Endothelial cell of umbilical vein (primary cell): ENCODE measurements at regions not wholly inside any gene's neighbourhood (a gene's known extent, or its start where the extent isn't known, plus 50 kb on each side); places are given as distances from the start of the nearest gene placed in this dataset.

ENCODE experiments used
- BruUV-seq: library from RNA; stranded (reverse); fragments of 400-500 nt; replicated peaks from 2 replicates; lab custom pipeline; 2021; lab: Mats Ljungman, UMichigan
- CTCF ChIA-PET: fragments of 300-600, 350-600 bp; sonication (Branson Sonifier 250); formaldehyde crosslinking; loops from one replicate; lab custom pipeline; 2021; ENCODE audit warnings: antibody characterized with exemption, inconsistent platforms; lab: Charles Lee
- POLR2A ChIA-PET: fragments of 300-600, 350-600 bp; sonication (Branson Sonifier 250); formaldehyde crosslinking; loops from one replicate; lab custom pipeline; 2021; ENCODE audit warnings: antibody characterized with exemption, inconsistent platforms; lab: Charles Lee
- DNase-seq: peaks from one replicate; pipeline ENCODE4 v3.0.0-alpha.2; 2011; ENCODE audit warnings: low read depth, low spot score
- FAIRE-seq: peaks from 2 replicates; lab custom pipeline; 2011; peaks lifted over from hg19 to GRCh38; lab: Jason Lieb, UNC
- H2AFZ ChIP-seq: 2 replicates; pipeline ENCODE4 v1.6.0; 2012; ENCODE audit warnings: low read depth, low read length, control low read depth, inconsistent platforms
- H3K27ac ChIP-seq: 2 replicates; pipeline ENCODE4 v1.5.1; 2011; ENCODE audit warnings: low read depth, mild to moderate bottlenecking, control low read depth, low read length, moderate library complexity; ENCODE audit not compliant: insufficient read depth
- H3K27me3 ChIP-seq, 2 experiments: 2 replicates each; pipeline versions ENCODE4 v1.6.0 to v1.6.1; 2011; ENCODE audit warnings: low read length in 2 of 2, mixed read lengths in 1 of 2; ENCODE audit not compliant: control insufficient read depth in 2 of 2, insufficient read depth in 2 of 2
- H3K36me3 ChIP-seq, 2 experiments: 2 replicates in 1 of 2; 3 replicates in 1 of 2; pipeline ENCODE4 v1.5.1; 2011; ENCODE audit warnings: low read length in 2 of 2, mild to moderate bottlenecking in 1 of 2, moderate library complexity in 1 of 2; ENCODE audit not compliant: control insufficient read depth in 2 of 2, insufficient read depth in 2 of 2; ENCODE audit errors: extremely low read depth in 1 of 2
- H3K4me1 ChIP-seq: 3 replicates; pipeline ENCODE4 v1.5.1; 2011; ENCODE audit warnings: mild to moderate bottlenecking, low read length; ENCODE audit not compliant: control insufficient read depth, insufficient read depth; ENCODE audit errors: extremely low read depth
- H3K4me2 ChIP-seq: 2 replicates; pipeline ENCODE4 v1.6.1; 2011; ENCODE audit warnings: low read length, control low read depth, mixed read lengths; ENCODE audit not compliant: insufficient read depth
- H3K4me3 ChIP-seq, 3 experiments: fragments of 200-600 bp in 1 of 3; sonication (generic), shearing (Covaris generic) in 1 of 3; replicated peaks in 1 of 3; 2 replicates each; pipeline ENCODE4 v1.5.1; 2011 to 2016; ENCODE audit warnings: control low read depth in 3 of 3, low read length in 3 of 3, mild to moderate bottlenecking in 2 of 3, inconsistent platforms in 1 of 3, low read depth in 1 of 3, moderate library complexity in 1 of 3; ENCODE audit not compliant: insufficient read depth in 1 of 3
- H3K79me2 ChIP-seq: 2 replicates; pipeline ENCODE4 v1.6.0; 2012; ENCODE audit warnings: low read length, inconsistent platforms; ENCODE audit not compliant: control insufficient read depth, insufficient read depth
- H3K9ac ChIP-seq: replicated peaks from 2 replicates; pipeline ENCODE3; 2011; ENCODE audit warnings: low read length, control low read depth; ENCODE audit not compliant: insufficient read depth; ENCODE audit errors: extremely low read depth
- H3K9me1 ChIP-seq: replicated peaks from 3 replicates; pipeline ENCODE4 v1.6.0; 2011; ENCODE audit warnings: mild to moderate bottlenecking, low read length; ENCODE audit not compliant: control insufficient read depth, insufficient read depth; ENCODE audit errors: extremely low read depth
- H3K9me3 ChIP-seq: replicated peaks from 2 replicates; pipeline ENCODE4 v1.5.1; 2012; ENCODE audit warnings: low read length, inconsistent platforms; ENCODE audit not compliant: control insufficient read depth, insufficient read depth
- H4K20me1 ChIP-seq: replicated peaks from 2 replicates; pipeline ENCODE3; 2011; ENCODE audit warnings: mild to moderate bottlenecking, low read length; ENCODE audit not compliant: control insufficient read depth, insufficient read depth; ENCODE audit errors: extremely low read depth
- CTCF ChIP-seq, 2 donors: IDR thresholded peaks; 1 replicate in 1 of 2; 2 replicates in 1 of 2; pipeline ENCODE4 v1.5.1; 2011; ENCODE audit warnings: low read length in 2 of 2, mild to moderate bottlenecking in 2 of 2, moderate library complexity in 2 of 2, control low read depth in 1 of 2, inconsistent platforms in 1 of 2, low read depth in 1 of 2; ENCODE audit not compliant: insufficient read depth in 1 of 2; ENCODE audit errors: extremely low read depth in 1 of 2
- EZH2 ChIP-seq: IDR thresholded peaks from 2 replicates; pipeline ENCODE4 v1.6.1; 2012; ENCODE audit warnings: borderline replicate concordance, low read depth, mild to moderate bottlenecking, moderate library complexity, low read length, inconsistent platforms; ENCODE audit not compliant: severe bottlenecking
- FOS ChIP-seq: IDR thresholded peaks from 2 replicates; pipeline ENCODE4 v1.6.1; 2011; ENCODE audit warnings: mild to moderate bottlenecking, low read length, moderate library complexity, borderline replicate concordance; ENCODE audit not compliant: insufficient read depth
- GATA2 ChIP-seq: IDR thresholded peaks from 2 replicates; pipeline ENCODE4 v1.7.0; 2011; ENCODE audit warnings: low read depth, mild to moderate bottlenecking, moderate library complexity, mixed read lengths, low read length; ENCODE audit not compliant: insufficient read length, insufficient read depth
- JUN ChIP-seq: IDR thresholded peaks from 2 replicates; pipeline ENCODE4 v1.6.1; 2011; ENCODE audit warnings: borderline replicate concordance, low read depth; ENCODE audit not compliant: insufficient read length, insufficient read depth
- MAX ChIP-seq: IDR thresholded peaks from 2 replicates; pipeline ENCODE4 v1.6.1; 2011; ENCODE audit not compliant: insufficient read depth, insufficient read length
- MYC ChIP-seq: IDR thresholded peaks from one replicate; pipeline ENCODE4 v1.6.1; 2011; ENCODE audit warnings: mild to moderate bottlenecking, low read depth, low read length
- POLR2AphosphoS5 ChIP-seq: IDR thresholded peaks from 2 replicates; pipeline ENCODE4 v1.6.1; 2012; ENCODE audit warnings: low read depth, mild to moderate bottlenecking, control low read depth, low read length, moderate library complexity; ENCODE audit not compliant: insufficient read depth
- dilution Hi-C: fragments of 300-500 bp; cut with MboI; formaldehyde crosslinking; loops from one replicate; pipeline ENCODE4 v1.15.0; 2019; ENCODE audit warnings: low sequenced_read_pairs; ENCODE audit not compliant: extremely low pct_ligation_motif_present
- intact Hi-C: fragments of 100-400 bp; cut with micrococcal nuclease; formaldehyde crosslinking; loops from one replicate; pipeline ENCODE4 v1.10.0; 2022

- no peak overlapping the region for H3K4me2 ChIP-seq
- no peaks in the 10 kb centered on the region for H3K79me2 ChIP-seq
- no peaks in the 10 kb centered on the region for H4K20me1 ChIP-seq
- peaks cover 4% of the 10 kb centered on the region for H3K9me3 ChIP-seq
- ChIA-PET CTCF (no interaction called here), POLR2A (no interaction called here)
- no peak overlapping the region for H3K4me3 ChIP-seq
- H3K36me3 ChIP-seq, result no peaks in the 10 kb centered on the region
- no peaks in the 10 kb centered on the region for H3K27me3 ChIP-seq
- H2AFZ ChIP-seq, result no peak overlapping the region
- no peak overlapping the region for H3K9ac ChIP-seq
- intact Hi-C loops, result no loop called here
- DNase-seq (no peak), FAIRE-seq (no peak)
- dilution Hi-C loops, result no loop called here
- no TSS peak for BruUV-seq
- TF ChIP-seq GATA2 (no peak), MAX (no peak), POLR2AphosphoS5 (no peak)
- H3K9me1 ChIP-seq, result no peaks in the 10 kb centered on the region
- no peaks in the 10 kb centered on the region for H3K4me1 ChIP-seq
- no peak overlapping the region for H3K27ac ChIP-seq
Observed at GRCh38 chr1:5297180-5297885, 642.9 kb downstream of the AJAP1 start.

GRCh38 chr1:5296557-5297179 lies 642.3 kb downstream of the AJAP1 start:
- CTCF ChIA-PET, result no interaction called here
- H3K9me1 ChIP-seq, result no peaks in the 10 kb centered on the region
- BruUV-seq, result no TSS peak
- no peak for DNase-seq
- peaks cover 4% of the 10 kb centered on the region for H3K9me3 ChIP-seq
- H3K9ac ChIP-seq, result no peak overlapping the region
- POLR2A ChIA-PET, result no interaction called here
- intact Hi-C loops (no loop called here), dilution Hi-C loops (no loop called here)
- no peaks in the 10 kb centered on the region for H3K36me3 ChIP-seq
- no peaks in the 10 kb centered on the region for H4K20me1 ChIP-seq
- no peaks in the 10 kb centered on the region for H3K27me3 ChIP-seq
- no peak overlapping the region for H2AFZ ChIP-seq
- H3K4me3 ChIP-seq, result no peak overlapping the region
- no peaks in the 10 kb centered on the region for H3K4me1 ChIP-seq
- TF ChIP-seq JUN, result no peak
- TF ChIP-seq CTCF (IDR thresholded peaks at IDR 0.05; ENCODE audit: extremely low read depth in 1 of 2, insufficient read depth in 1 of 2, low read depth in 1 of 2, low read length in 2 of 2), result no peak
- TF ChIP-seq POLR2AphosphoS5, result no peak
- TF ChIP-seq EZH2, result no peak
- no peak for TF ChIP-seq MAX
- no peak for TF ChIP-seq FOS
- TF ChIP-seq MYC, result no peak
- FAIRE-seq, result no peak
- no peaks in the 10 kb centered on the region for H3K79me2 ChIP-seq
- no peak overlapping the region for H3K27ac ChIP-seq
- H3K4me2 ChIP-seq, result no peak overlapping the region
